Skeletal muscle tissue (tissue), 3 donors: ENCODE measurements at regions not wholly inside any gene's neighbourhood (a gene's known extent, or its start where the extent isn't known, plus 50 kb on each side); places are given as distances from the start of the nearest gene placed in this dataset.
A peak's percentile ranks its signal among the peaks of the same experiment; 100 is the strongest.

Experiments used
- H3K27ac ChIP-seq: one replicate; pipeline ENCODE4 v1.7.0; 2013; ENCODE audit warnings: mild to moderate bottlenecking, low read depth, low read length, inconsistent platforms
- H3K27me3 ChIP-seq, 3 donors: one replicate each; pipeline ENCODE4 v1.7.0; 2013; ENCODE audit warnings: low read length in 3 of 3; ENCODE audit not compliant: control insufficient read depth in 3 of 3, insufficient read depth in 3 of 3
- H3K36me3 ChIP-seq, 3 donors: one replicate each; pipeline ENCODE4 v1.7.0; 2013; ENCODE audit warnings: low read length in 3 of 3; ENCODE audit not compliant: control insufficient read depth in 3 of 3, insufficient read depth in 3 of 3
- H3K4me1 ChIP-seq, 3 donors: one replicate each; pipeline ENCODE4 v1.7.0; 2013; ENCODE audit warnings: low read length in 3 of 3, mild to moderate bottlenecking in 3 of 3; ENCODE audit not compliant: control insufficient read depth in 3 of 3, insufficient read depth in 3 of 3
- H3K4me3 ChIP-seq, 3 donors: one replicate each; pipeline ENCODE4 v1.7.0; 2013; ENCODE audit warnings: low read length in 3 of 3
- H3K9ac ChIP-seq, 3 donors: one replicate each; pipeline ENCODE4 v1.7.0; 2013; ENCODE audit warnings: low read length in 3 of 3, mild to moderate bottlenecking in 3 of 3, moderate library complexity in 2 of 3, low read depth in 1 of 3
- H3K9me3 ChIP-seq, 3 donors: one replicate each; pipeline ENCODE4 v1.7.0; 2013; ENCODE audit warnings: low read length in 3 of 3; ENCODE audit not compliant: control insufficient read depth in 3 of 3
- donor health status: Osteomylitis.

GRCh38 chr6:33861722-33862121 is 57.9 kb upstream of the MLN start:
- peaks cover 4 to 16% (median 13%) of the 10 kb centered on the region in 3 donors for H3K27me3 ChIP-seq
- no peak overlapping the region for H3K27ac ChIP-seq
- H3K4me1 ChIP-seq, result peaks cover 0 to 5% (median 2%) of the 10 kb centered on the region in 3 donors
- H3K4me3 ChIP-seq, result no peak overlapping the region
- no peaks in the 10 kb centered on the region for H3K9me3 ChIP-seq
- no peaks in the 10 kb centered on the region for H3K36me3 ChIP-seq
- H3K9ac ChIP-seq, result no peak overlapping the region

GRCh38 chr6:33860706-33861474 is 57.1 kb upstream of the MLN start:
- Histone ChIP-seq H3K27me3 (peaks cover 4 to 19% (median 16%) of the 10 kb centered on the region in 3 donors), H3K4me3 (no peak overlapping the region), H3K4me1 (peaks cover 0 to 5% (median 2%) of the 10 kb centered on the region in 3 donors), H3K36me3 (no peaks in the 10 kb centered on the region), H3K9ac (no peak overlapping the region), H3K9me3 (no peaks in the 10 kb centered on the region), H3K27ac (no peak overlapping the region)

- Histone ChIP-seq H3K4me3 (no peak overlapping the region), H3K36me3 (no peaks in the 10 kb centered on the region), H3K9me3 (no peaks in the 10 kb centered on the region), H3K27ac (no peak overlapping the region), H3K27me3 (peaks cover 4 to 19% (median 19%) of the 10 kb centered on the region in 3 donors), H3K4me1 (peaks cover 0 to 9% (median 2%) of the 10 kb centered on the region in 3 donors), H3K9ac (no peak overlapping the region)
Observed at GRCh38 chr6:33860006-33860405, 56.2 kb upstream of the MLN start.

GRCh38 chr6:33858804-33859505 is 55.2 kb upstream of the MLN start:
- peaks cover 4 to 22% (median 19%) of the 10 kb centered on the region in 3 donors for H3K27me3 ChIP-seq

DNA sequence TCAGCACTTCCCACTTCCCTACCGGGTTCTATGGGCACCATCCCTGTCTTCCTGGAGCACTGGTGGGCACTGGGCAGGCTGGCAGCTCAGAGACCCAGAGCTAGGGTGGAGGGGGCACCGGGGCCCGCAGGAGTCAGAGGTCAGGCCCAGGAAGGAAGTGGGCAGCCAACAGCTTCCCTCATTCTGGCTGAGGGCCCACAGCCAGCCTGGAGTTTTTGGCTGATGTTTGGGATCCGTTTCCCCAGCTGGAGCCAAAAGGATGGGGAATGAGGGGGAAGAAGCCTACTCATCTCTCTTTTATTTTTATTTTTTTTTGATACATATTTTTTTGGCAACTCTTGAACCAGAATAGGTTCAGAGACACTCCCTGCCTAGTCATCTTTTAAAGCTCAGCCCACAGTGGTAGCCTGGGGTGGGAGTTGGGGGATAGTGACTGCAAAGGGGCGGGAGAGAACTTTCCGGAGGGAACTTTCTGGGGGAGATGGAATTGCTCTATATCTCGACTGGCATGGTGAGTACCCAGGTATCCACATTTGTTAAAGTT is 54.2 kb upstream of the MLN start:
- no peak overlapping the region for H3K27ac ChIP-seq
- no peaks in the 10 kb centered on the region for H3K9me3 ChIP-seq
- peaks cover 4 to 22% (median 15%) of the 10 kb centered on the region in 3 donors for H3K27me3 ChIP-seq
- H3K4me1 ChIP-seq, result peaks cover 0 to 14% (median 8%) of the 10 kb centered on the region in 3 donors
- H3K9ac ChIP-seq, result no peak overlapping the region
- H3K36me3 ChIP-seq, result no peaks in the 10 kb centered on the region
- no peak overlapping the region for H3K4me3 ChIP-seq

More at GRCh38 chr6:33858804-33859505, 55.2 kb upstream of the MLN start:
- Histone ChIP-seq H3K4me3 (no peak overlapping the region), H3K9ac (no peak overlapping the region), H3K27ac (no peak overlapping the region), H3K4me1 (peaks cover 0 to 14% (median 8%) of the 10 kb centered on the region in 3 donors), H3K36me3 (no peaks in the 10 kb centered on the region), H3K9me3 (no peaks in the 10 kb centered on the region)

DNA sequence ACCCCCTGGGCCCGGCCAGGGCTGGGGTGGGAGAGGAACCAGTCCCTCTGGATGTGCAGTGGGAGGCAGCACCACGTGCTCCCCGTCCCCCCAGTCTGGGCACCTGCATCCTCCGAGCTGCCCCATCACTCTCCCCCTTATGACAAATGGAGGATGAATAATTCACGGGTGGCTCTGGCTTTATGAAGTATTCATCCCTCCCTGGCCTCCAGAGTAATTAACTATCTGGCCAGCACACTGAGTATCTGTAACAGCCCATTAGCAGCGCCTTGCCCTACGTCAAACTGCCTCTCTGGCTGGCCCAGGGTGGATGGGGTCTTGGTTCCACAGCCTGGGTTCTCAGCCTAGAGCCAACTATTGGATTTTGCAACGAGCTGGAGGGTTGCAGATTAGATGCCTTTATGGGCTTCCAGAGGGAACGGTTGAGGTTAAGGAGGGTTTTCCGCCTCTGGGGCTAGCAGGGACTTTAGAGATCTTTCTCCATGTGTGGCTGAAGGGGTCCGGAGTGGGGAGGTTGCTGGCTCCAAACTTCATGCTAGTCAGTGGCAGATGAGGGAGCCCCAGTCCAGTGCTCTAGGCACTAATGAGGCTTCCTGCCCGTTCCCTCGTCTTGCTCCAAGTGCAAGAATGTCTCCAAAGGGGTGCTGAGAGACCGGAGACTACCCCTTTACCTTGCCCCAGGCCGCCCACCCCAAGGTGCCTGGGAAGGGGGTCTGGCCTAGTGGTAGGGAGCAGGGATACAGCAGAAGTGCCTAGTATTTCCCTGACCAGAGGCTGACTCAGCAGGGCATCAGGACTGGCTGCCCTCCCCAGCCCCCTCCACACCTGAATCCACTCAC is 53.5 kb upstream of the MLN start:
- H3K4me3 ChIP-seq, result no peak overlapping the region
- H3K9ac ChIP-seq, result no peak overlapping the region
- H3K36me3 ChIP-seq, result no peaks in the 10 kb centered on the region
- H3K9me3 ChIP-seq, result no peaks in the 10 kb centered on the region
- H3K27ac ChIP-seq, result no peak overlapping the region
- H3K27me3 ChIP-seq, result peaks cover under 1 to 20% (median 15%) of the 10 kb centered on the region in 3 donors
- peaks cover 0 to 14% (median 8%) of the 10 kb centered on the region in 3 donors for H3K4me1 ChIP-seq

DNA sequence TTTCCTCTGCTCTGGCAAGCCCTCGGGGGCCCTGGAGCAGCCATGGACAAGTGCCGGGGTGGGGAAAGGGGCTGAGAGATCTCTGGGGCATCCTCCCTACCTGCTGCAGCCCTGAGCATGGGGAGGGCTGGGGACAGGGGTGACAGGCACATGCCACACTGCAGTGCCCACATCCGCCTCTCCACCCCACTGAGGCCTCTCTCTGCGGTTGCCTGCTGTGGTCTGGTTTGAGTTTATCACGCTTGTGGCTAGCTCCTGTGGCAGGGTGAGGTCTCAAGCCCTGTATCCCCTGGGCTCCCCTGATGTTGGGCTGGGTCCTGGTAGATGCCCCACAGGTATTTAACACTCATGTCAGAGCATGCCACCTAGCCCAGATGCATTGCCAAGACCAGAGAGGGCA is 52.9 kb upstream of the MLN start:
- H3K27me3 ChIP-seq, result peaks cover 0 to 19% (median 15%) of the 10 kb centered on the region in 3 donors
- no peak overlapping the region for H3K27ac ChIP-seq

DNA sequence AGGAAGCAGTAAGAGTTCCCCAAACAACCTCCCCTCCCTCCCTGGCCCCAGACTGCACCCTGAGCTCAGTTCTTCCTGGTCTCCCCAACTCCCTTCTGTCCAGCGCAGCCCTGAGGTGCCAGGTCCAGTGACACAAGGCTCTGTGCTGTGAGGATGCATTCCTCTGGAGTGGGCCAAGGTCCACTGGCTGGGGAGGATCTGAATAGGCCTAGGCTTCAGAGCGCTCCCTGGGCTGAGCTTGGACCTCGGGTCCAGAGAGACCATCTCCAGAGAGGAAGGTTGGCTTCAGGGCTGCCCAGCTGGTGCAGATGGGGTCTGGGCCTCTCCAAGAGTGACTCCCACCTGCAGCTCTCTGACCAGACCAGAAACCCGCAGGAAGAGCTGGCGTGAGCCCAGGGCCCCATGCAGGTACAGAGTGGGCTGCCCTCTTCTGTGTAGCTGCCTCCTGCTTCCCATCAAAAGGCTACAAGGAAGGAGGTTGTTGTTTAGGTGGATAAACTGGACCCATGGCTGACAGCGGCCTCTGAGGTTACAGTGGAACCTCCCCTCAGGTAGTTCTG is 52.3 kb upstream of the MLN start:
- no peak overlapping the region for H3K9ac ChIP-seq
- H3K4me1 ChIP-seq, result peaks cover 0 to 14% (median 6%) of the 10 kb centered on the region in 3 donors
- H3K27me3 ChIP-seq, result peaks cover 2 to 15% (median 11%) of the 10 kb centered on the region in 3 donors
- no peak overlapping the region for H3K27ac ChIP-seq
- H3K9me3 ChIP-seq, result no peaks in the 10 kb centered on the region
- no peaks in the 10 kb centered on the region for H3K36me3 ChIP-seq
- H3K4me3 ChIP-seq, result no peak overlapping the region

More for the DNA sequence above, 52.9 kb upstream of the MLN start:
- Histone ChIP-seq H3K9me3 (no peaks in the 10 kb centered on the region), H3K4me3 (no peak overlapping the region), H3K9ac (no peak overlapping the region), H3K4me1 (peaks cover 0 to 14% (median 8%) of the 10 kb centered on the region in 3 donors), H3K36me3 (no peaks in the 10 kb centered on the region)

GRCh38 chr6:33854572-33855030 is 50.8 kb upstream of the MLN start:
- peaks cover 5 to 17% (median 13%) of the 10 kb centered on the region in 3 donors for H3K27me3 ChIP-seq
- H3K9me3 ChIP-seq, result no peaks in the 10 kb centered on the region
- no peak overlapping the region for H3K27ac ChIP-seq
- H3K9ac ChIP-seq, result peak overlapping the region in 1 of 3 donors; percentile 25
- no peaks in the 10 kb centered on the region for H3K36me3 ChIP-seq
- H3K4me3 ChIP-seq, result no peak overlapping the region
- peaks cover 0 to 10% (median 5%) of the 10 kb centered on the region in 3 donors for H3K4me1 ChIP-seq
